NCI-H748 (cell line): ENCODE measurements at regions not wholly inside any gene's neighbourhood (a gene's known extent, or its start where the extent isn't known, plus 50 kb on each side); places are given as distances from the start of the nearest gene placed in this dataset.
"Not testable (repeated sequence)": the region's sequence is repeated elsewhere in the genome, so short reads cannot be mapped to it uniquely, and the experiment has no call there.

ENCODE experiments used
- DNase-seq: peaks from one replicate; lab custom pipeline; 2025; ENCODE audit not compliant: unreplicated experiment; lab: John Stamatoyannopoulos, UW

GRCh38 chr2:4965556-4966320, 726.4 kb upstream of the SOX11 start:
- DNase-seq = peak; percentile 52

- DNase-seq = no peak
Observed at GRCh38 chr2:4967206-4967605, 725.0 kb upstream of the SOX11 start.

- DNase-seq = no peak
Observed at GRCh38 chr2:4972472-4972871, 719.7 kb upstream of the SOX11 start.

- DNase-seq = no peak
Observed at GRCh38 chr2:4973354-4973753, 718.8 kb upstream of the SOX11 start.

GRCh38 chr2:4973973-4974372, 718.2 kb upstream of the SOX11 start:
- DNase-seq = no peak

GRCh38 chr2:4976407-4976806, 715.8 kb upstream of the SOX11 start:
- no peak for DNase-seq

GRCh38 chr2:4979111-4979510, 713.1 kb upstream of the SOX11 start:
- no peak for DNase-seq

GRCh38 chr2:4980995-4981394, 711.2 kb upstream of the SOX11 start:
- no peak for DNase-seq

GRCh38 chr2:4981802-4982409, 710.3 kb upstream of the SOX11 start:
- DNase-seq = no peak

- not testable (repeated sequence) for DNase-seq
Observed at GRCh38 chr2:4988444-4988843, 703.7 kb upstream of the SOX11 start.

GRCh38 chr2:4992226-4992625, 700.0 kb upstream of the SOX11 start:
- DNase-seq = peak; percentile 17

GRCh38 chr2:4995466-4995865, 696.7 kb upstream of the SOX11 start:
- peak; percentile 16 for DNase-seq

- no peak for DNase-seq
Observed at GRCh38 chr2:5007596-5007995, 684.6 kb upstream of the SOX11 start.

- no peak for DNase-seq
Observed at GRCh38 chr2:5019324-5019723, 672.9 kb upstream of the SOX11 start.

- DNase-seq = peak; percentile 88
Observed at GRCh38 chr2:5020116-5020875, 671.9 kb upstream of the SOX11 start.

GRCh38 chr2:5021136-5021535, 671.0 kb upstream of the SOX11 start:
- DNase-seq = peak; percentile 76

GRCh38 chr2:5022061-5022460, 670.1 kb upstream of the SOX11 start:
- DNase-seq = no peak

GRCh38 chr2:5022708-5023635, 669.2 kb upstream of the SOX11 start:
- not testable (repeated sequence) for DNase-seq

GRCh38 chr2:5026571-5027234, 665.5 kb upstream of the SOX11 start:
- no peak for DNase-seq

GRCh38 chr2:5035057-5035488, 657.1 kb upstream of the SOX11 start:
- DNase-seq = peak; percentile 90
